GM23338 (cell line): ENCODE measurements at regions not wholly inside any gene's neighbourhood (a gene's known extent, or its start where the extent isn't known, plus 50 kb on each side); places are given as distances from the start of the nearest gene placed in this dataset.

Experiments used
- ATAC-seq: fragments of 200-7000 bp; cut with Tn5 transposase; 3 replicates; pipeline ENCODE4 v1.9.1; 2020
- DNase-seq: peaks from one replicate; pipeline ENCODE4 v3.0.0-alpha.2; 2015; ENCODE audit warnings: low spot score
- H2AFZ ChIP-seq: fragments of 200-600 bp; sonication (generic); 2 replicates; pipeline ENCODE4 v1.8.0; 2016; ENCODE audit warnings: antibody characterized with exemption, mild to moderate bottlenecking, moderate library complexity
- H3F3A ChIP-seq: fragments of 200-600 bp; sonication (generic); replicated peaks from 2 replicates; pipeline ENCODE4 v1.8.0; 2017; ENCODE audit warnings: antibody characterized with exemption, mixed run types, low read depth
- H3K27ac ChIP-seq: fragments of 200-600 bp; sonication (generic); 2 replicates; pipeline ENCODE4 v1.6.1; 2016; ENCODE audit warnings: low read depth
- H3K27me3 ChIP-seq: fragments of 200-600 bp; sonication (generic); 2 replicates; pipeline ENCODE4 v1.8.0; 2016; ENCODE audit warnings: mild to moderate bottlenecking, mixed run types, moderate library complexity; ENCODE audit not compliant: insufficient read depth
- H3K36me3 ChIP-seq: fragments of 200-600 bp; sonication (generic); 2 replicates; pipeline ENCODE4 v1.8.0; 2016; ENCODE audit warnings: mild to moderate bottlenecking; ENCODE audit not compliant: insufficient read depth
- H3K4me1 ChIP-seq: fragments of 200-600 bp; sonication (generic); 2 replicates; pipeline ENCODE4 v1.8.0; 2016; ENCODE audit warnings: mild to moderate bottlenecking, moderate library complexity; ENCODE audit not compliant: insufficient read depth
- H3K4me2 ChIP-seq: fragments of 200-600 bp; sonication (generic); 2 replicates; pipeline ENCODE4 v1.7.1; 2017; ENCODE audit warnings: mixed run types
- H3K4me3 ChIP-seq: fragments of 200-600 bp; sonication (generic); 2 replicates; pipeline ENCODE4 v1.6.1; 2016; ENCODE audit warnings: mixed run types
- H3K79me2 ChIP-seq: fragments of 200-600 bp; sonication (generic); replicated peaks from 2 replicates; pipeline ENCODE4 v1.8.0; 2017; ENCODE audit warnings: mild to moderate bottlenecking; ENCODE audit not compliant: insufficient read depth
- H3K9me2 ChIP-seq: fragments of 200-600 bp; sonication (generic); 2 replicates; pipeline ENCODE4 v1.8.0; 2017; ENCODE audit not compliant: insufficient read depth
- H4K20me1 ChIP-seq: fragments of 200-600 bp; sonication (generic); replicated peaks from 2 replicates; pipeline ENCODE4 v1.8.0; 2017; ENCODE audit warnings: mild to moderate bottlenecking; ENCODE audit not compliant: insufficient read depth
- H3K27ac Mint-ChIP-seq: 2 replicates; pipeline ENCODE4 v1.8.0; 2020; ENCODE audit warnings: inconsistent platforms, mild to moderate bottlenecking, moderate library complexity, mixed read lengths
- H3K27me3 Mint-ChIP-seq: 3 replicates; pipeline ENCODE4 v1.8.0; 2022; ENCODE audit warnings: low read depth, mild to moderate bottlenecking, moderate library complexity, mixed read lengths, inconsistent platforms; ENCODE audit not compliant: insufficient read depth, poor library complexity
- H3K36me3 Mint-ChIP-seq: 3 replicates; pipeline ENCODE4 v1.8.0; 2021; ENCODE audit warnings: low read depth, mild to moderate bottlenecking, inconsistent platforms, moderate library complexity, mixed read lengths
- H3K4me1 Mint-ChIP-seq: 3 replicates; pipeline ENCODE4 v1.8.0; 2020; ENCODE audit warnings: mild to moderate bottlenecking, inconsistent platforms, mixed read lengths
- H3K4me3 Mint-ChIP-seq: 3 replicates; pipeline ENCODE4 v1.8.0; 2021; ENCODE audit warnings: moderate library complexity, mild to moderate bottlenecking, inconsistent platforms, mixed read lengths
- H3K9me3 Mint-ChIP-seq: 3 replicates; pipeline ENCODE4 v1.8.0; 2020; ENCODE audit warnings: moderate library complexity, mild to moderate bottlenecking, inconsistent platforms, mixed read lengths
- CREB1 ChIP-seq: fragments of 250-450 bp; sonication (Bioruptor Pico); IDR thresholded peaks from 2 replicates; pipeline ENCODE4 v1.5.0; 2020; ENCODE audit warnings: low read depth, mild to moderate bottlenecking, moderate library complexity
- CTCF ChIP-seq, 2 experiments: fragments of 200-600 bp in 1 of 2; sonication (generic) in 1 of 2; conservative IDR thresholded peaks; 2 replicates each; pipeline versions ENCODE4 v1.5.1 to v1.6.1; 2016 to 2017; ENCODE audit warnings: antibody characterized with exemption in 2 of 2, low read depth in 2 of 2, mild to moderate bottlenecking in 2 of 2, moderate library complexity in 1 of 2
- ETS1 ChIP-seq: IDR thresholded peaks from 2 replicates; pipeline ENCODE4 v1.6.1; 2016; ENCODE audit warnings: antibody characterized with exemption
- EZH2 ChIP-seq: fragments of 200-600 bp; sonication (generic); IDR thresholded peaks from one replicate; pipeline ENCODE4 v1.8.0; 2017; ENCODE audit warnings: antibody characterized with exemption, mild to moderate bottlenecking, low read depth; ENCODE audit not compliant: unreplicated experiment
- EZH2phosphoT487 ChIP-seq: fragments of 200-600 bp; sonication (generic); IDR thresholded peaks from one replicate; pipeline ENCODE4 v1.8.1; 2018; ENCODE audit warnings: antibody characterized with exemption; ENCODE audit not compliant: unreplicated experiment
- JUNB ChIP-seq: IDR thresholded peaks from one replicate; pipeline ENCODE4 v1.6.1; 2016; ENCODE audit warnings: antibody characterized with exemption; ENCODE audit not compliant: unreplicated experiment
- NANOG ChIP-seq: IDR thresholded peaks from 2 replicates; pipeline ENCODE4 v1.6.1; 2016; ENCODE audit warnings: antibody characterized with exemption, borderline replicate concordance
- POLR2AphosphoS5 ChIP-seq: IDR thresholded peaks from 2 replicates; pipeline ENCODE4 v1.6.1; 2016; ENCODE audit warnings: antibody characterized with exemption, low read depth
- REST ChIP-seq: IDR thresholded peaks from one replicate; pipeline ENCODE4 v1.6.1; 2018; ENCODE audit warnings: antibody characterized with exemption; ENCODE audit not compliant: unreplicated experiment
- STAT1 ChIP-seq: IDR thresholded peaks from one replicate; pipeline ENCODE4 v1.6.1; 2016; ENCODE audit warnings: antibody characterized with exemption; ENCODE audit not compliant: unreplicated experiment
- ZNF114 ChIP-seq: fragments of 250-450 bp; sonication (Bioruptor Pico); IDR thresholded peaks from 2 replicates; pipeline ENCODE4 v1.5.0; 2020; ENCODE audit warnings: mild to moderate bottlenecking, moderate library complexity
- ZNF331 ChIP-seq: fragments of 250-450 bp; sonication (Bioruptor Pico); IDR thresholded peaks from 2 replicates; pipeline ENCODE4 v1.5.0; 2020; ENCODE audit warnings: low read depth, mild to moderate bottlenecking, moderate library complexity
- ZNF462 ChIP-seq: fragments of 250-450 bp; sonication (Bioruptor Pico); IDR thresholded peaks from 2 replicates; pipeline ENCODE4 v1.5.0; 2020; ENCODE audit warnings: mild to moderate bottlenecking, moderate library complexity

GRCh38 chr4:54986095-54986846 is 139.1 kb downstream of the KDR start:
- ATAC-seq (peak; percentile 99), DNase-seq (peak; percentile 83)
- Mint-ChIP-seq H3K27ac (peak overlapping the region; percentile 91), H3K4me1 (peaks cover 18% of the 10 kb centered on the region), H3K4me3 (no peak overlapping the region), H3K36me3 (peaks cover 18% of the 10 kb centered on the region), H3K27me3 (peaks cover 2% of the 10 kb centered on the region), H3K9me3 (peaks cover 27% of the 10 kb centered on the region; the same call in 2 of the 3 replicates)
- H3K36me3 ChIP-seq, result no peaks in the 10 kb centered on the region
- H3F3A ChIP-seq, result no peaks in the 10 kb centered on the region
- H3K4me1 ChIP-seq, result no peaks in the 10 kb centered on the region
- no peaks in the 10 kb centered on the region for H4K20me1 ChIP-seq
- H3K9me2 ChIP-seq, result no peaks in the 10 kb centered on the region
- no peak overlapping the region for H3K4me3 ChIP-seq
- TF ChIP-seq JUNB (no peak), ETS1 (no peak), REST (no peak), ZNF462 (CRISPR knock-in tag) (peak; percentile 67), STAT1 (no peak), EZH2phosphoT487 (no peak), CREB1 (peak; percentile 42; the same call in 1 of the 2 replicates), NANOG (no peak), EZH2 (no peak), POLR2AphosphoS5 (no peak), ZNF331 (CRISPR knock-in tag) (peak; percentile 78), ZNF114 (CRISPR knock-in tag) (0 out of 2 replicates have a peak, but pooled peaks have one; percentile 17), CTCF (conservative IDR thresholded peaks at IDR 0.05; ENCODE audit: low read depth in 2 of 2) (no peak)
- no peaks in the 10 kb centered on the region for H3K79me2 ChIP-seq
- peak overlapping the region; percentile 2 for H2AFZ ChIP-seq
- H3K27ac ChIP-seq, result peak overlapping the region; percentile 51
- no peak overlapping the region for H3K4me2 ChIP-seq
- H3K27me3 ChIP-seq, result no peaks in the 10 kb centered on the region
